ENCODE measurements at regions not wholly inside any gene's neighbourhood (a gene's known extent, or its start where the extent isn't known, plus 50 kb on each side); places are given as distances from the start of the nearest gene placed in this dataset.

DNA sequence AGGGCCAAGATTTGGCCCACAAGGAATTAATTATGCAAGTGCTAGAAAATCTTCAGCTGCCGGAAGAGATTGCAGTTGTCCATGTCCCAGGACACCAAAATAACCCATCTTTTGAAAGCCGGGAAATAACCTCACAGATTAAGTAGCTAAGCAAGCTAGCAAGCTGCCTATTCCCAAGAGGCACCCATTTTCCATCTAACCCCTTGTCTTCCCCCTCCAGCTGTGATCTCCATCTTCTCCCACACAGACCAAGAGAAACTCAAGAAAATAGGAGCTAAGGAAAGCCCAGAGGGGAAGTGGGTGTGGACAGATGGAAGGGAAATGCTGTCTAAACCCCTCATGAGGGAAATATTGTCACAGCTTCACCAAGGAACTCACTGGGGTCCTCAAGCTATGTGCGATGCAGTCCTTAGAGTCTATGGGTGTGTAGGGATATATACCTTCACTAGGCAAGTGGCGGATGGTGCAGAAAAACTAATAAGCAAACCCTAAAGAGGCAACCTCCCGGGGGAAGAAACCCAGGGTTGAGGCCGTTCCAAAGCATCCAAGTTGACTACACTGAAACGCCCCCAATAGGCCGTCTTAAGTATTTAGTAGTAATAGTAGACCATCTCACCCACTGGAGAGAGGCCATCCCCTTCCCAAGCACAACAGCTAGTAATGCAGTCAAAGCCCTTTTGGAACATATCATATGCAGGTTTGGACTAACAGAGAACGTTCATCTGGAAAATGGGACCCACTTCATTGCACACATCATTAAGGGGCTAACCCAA is 64.3 kb upstream of the PRSS16 start:
- TF ChIP-seq, protein P1, sequence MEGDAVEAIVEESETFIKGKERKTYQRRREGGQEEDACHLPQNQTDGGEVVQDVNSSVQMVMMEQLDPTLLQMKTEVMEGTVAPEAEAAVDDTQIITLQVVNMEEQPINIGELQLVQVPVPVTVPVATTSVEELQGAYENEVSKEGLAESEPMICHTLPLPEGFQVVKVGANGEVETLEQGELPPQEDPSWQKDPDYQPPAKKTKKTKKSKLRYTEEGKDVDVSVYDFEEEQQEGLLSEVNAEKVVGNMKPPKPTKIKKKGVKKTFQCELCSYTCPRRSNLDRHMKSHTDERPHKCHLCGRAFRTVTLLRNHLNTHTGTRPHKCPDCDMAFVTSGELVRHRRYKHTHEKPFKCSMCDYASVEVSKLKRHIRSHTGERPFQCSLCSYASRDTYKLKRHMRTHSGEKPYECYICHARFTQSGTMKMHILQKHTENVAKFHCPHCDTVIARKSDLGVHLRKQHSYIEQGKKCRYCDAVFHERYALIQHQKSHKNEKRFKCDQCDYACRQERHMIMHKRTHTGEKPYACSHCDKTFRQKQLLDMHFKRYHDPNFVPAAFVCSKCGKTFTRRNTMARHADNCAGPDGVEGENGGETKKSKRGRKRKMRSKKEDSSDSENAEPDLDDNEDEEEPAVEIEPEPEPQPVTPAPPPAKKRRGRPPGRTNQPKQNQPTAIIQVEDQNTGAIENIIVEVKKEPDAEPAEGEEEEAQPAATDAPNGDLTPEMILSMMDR (IDR thresholded peaks at IDR 0.05; ENCODE audit: poor library complexity, severe bottlenecking) = no peak
- no peak for TF ChIP-seq SMC3 (conservative IDR thresholded peaks at IDR 0.05; ENCODE audit: poor library complexity)
- TF ChIP-seq, protein P2, sequence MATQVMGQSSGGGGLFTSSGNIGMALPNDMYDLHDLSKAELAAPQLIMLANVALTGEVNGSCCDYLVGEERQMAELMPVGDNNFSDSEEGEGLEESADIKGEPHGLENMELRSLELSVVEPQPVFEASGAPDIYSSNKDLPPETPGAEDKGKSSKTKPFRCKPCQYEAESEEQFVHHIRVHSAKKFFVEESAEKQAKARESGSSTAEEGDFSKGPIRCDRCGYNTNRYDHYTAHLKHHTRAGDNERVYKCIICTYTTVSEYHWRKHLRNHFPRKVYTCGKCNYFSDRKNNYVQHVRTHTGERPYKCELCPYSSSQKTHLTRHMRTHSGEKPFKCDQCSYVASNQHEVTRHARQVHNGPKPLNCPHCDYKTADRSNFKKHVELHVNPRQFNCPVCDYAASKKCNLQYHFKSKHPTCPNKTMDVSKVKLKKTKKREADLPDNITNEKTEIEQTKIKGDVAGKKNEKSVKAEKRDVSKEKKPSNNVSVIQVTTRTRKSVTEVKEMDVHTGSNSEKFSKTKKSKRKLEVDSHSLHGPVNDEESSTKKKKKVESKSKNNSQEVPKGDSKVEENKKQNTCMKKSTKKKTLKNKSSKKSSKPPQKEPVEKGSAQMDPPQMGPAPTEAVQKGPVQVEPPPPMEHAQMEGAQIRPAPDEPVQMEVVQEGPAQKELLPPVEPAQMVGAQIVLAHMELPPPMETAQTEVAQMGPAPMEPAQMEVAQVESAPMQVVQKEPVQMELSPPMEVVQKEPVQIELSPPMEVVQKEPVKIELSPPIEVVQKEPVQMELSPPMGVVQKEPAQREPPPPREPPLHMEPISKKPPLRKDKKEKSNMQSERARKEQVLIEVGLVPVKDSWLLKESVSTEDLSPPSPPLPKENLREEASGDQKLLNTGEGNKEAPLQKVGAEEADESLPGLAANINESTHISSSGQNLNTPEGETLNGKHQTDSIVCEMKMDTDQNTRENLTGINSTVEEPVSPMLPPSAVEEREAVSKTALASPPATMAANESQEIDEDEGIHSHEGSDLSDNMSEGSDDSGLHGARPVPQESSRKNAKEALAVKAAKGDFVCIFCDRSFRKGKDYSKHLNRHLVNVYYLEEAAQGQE (IDR thresholded peaks at IDR 0.05; ENCODE audit: borderline replicate concordance) = no peak
